Lower leg skin (tissue), 4 donors: ENCODE measurements at regions not wholly inside any gene's neighbourhood (a gene's known extent, or its start where the extent isn't known, plus 50 kb on each side); places are given as distances from the start of the nearest gene placed in this dataset.
A peak's percentile ranks its signal among the peaks of the same experiment; 100 is the strongest.

Experiments used
- DNase-seq, 2 donors: peaks; one replicate each; pipeline ENCODE4 v3.0.0-alpha.2; 2019; ENCODE audit warnings: low spot score in 2 of 2
- H3K4me3 ChIP-seq: fragments of 200-600 bp; sonication (generic); 2 replicates; pipeline ENCODE4 v1.5.1; 2017; ENCODE audit warnings: mild to moderate bottlenecking, low read depth; ENCODE audit not compliant: poor library complexity, severe bottlenecking
- CTCF ChIP-seq, 3 donors: fragments of 450-650 bp; IDR thresholded peaks; one replicate each; pipeline ENCODE4 v1.5.1; 2016; ENCODE audit warnings: antibody characterized with exemption in 3 of 3, mild to moderate bottlenecking in 3 of 3, moderate library complexity in 2 of 3
- POLR2A ChIP-seq, 2 donors: fragments of 450-650 bp; IDR thresholded peaks; one replicate each; pipeline ENCODE4 v1.6.1; 2016 to 2017; ENCODE audit warnings: antibody characterized with exemption in 2 of 2, mild to moderate bottlenecking in 1 of 2, moderate library complexity in 1 of 2
- WGBS, 2 donors: methylation state at CpG; one replicate each; pipeline ENCODE4 v1.1.5; 2018; 5-methylcytosine and 5-hydroxymethylcytosine counted together
- intact Hi-C: fragments of 100-400 bp; cut with DNase I; formaldehyde crosslinking; loops from one replicate; pipeline ENCODE4 v1.15.0; 2023; ENCODE audit warnings: low total_unique reads

DNA sequence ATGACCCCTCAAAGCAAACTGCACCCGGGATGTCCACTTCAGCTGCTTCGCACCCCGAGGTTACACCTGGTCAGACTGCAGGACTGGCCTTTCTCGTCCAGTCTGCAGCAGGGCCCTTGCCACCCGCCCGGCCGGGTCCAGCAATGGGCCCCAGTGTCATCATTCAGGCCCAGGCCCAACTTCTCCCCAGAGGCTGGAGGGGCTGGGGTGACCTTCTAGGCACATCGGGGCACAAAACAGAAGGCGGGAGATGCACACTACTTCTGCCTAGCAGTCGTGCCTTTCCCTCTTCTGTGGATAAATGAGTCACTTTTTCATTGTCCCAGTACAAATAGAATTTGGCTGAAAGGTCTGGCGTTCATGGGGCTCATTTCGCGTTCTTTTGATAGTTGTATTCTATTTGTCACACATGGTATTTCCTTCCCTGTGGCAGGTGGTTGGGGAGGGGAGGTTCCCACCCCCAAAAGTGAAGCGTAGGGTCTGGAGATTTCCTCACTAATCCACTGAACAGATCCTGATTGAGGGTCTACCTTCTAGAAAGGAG, 56.9 kb upstream of the ID2 start:
- TF ChIP-seq CTCF (IDR thresholded peaks at IDR 0.05) (no peak), POLR2A (IDR thresholded peaks at IDR 0.05) (no peak)
- no peak overlapping the region for H3K4me3 ChIP-seq
- WGBS, 2 donors = 85% methylated on average over 14 of the region's 14 CpGs
- intact Hi-C loops = no loop called here
- no peak for DNase-seq

GRCh38 chr2:8625399-8626300, 56.2 kb upstream of the ID2 start:
- no peak overlapping the region for H3K4me3 ChIP-seq
- DNase-seq = no peak
- TF ChIP-seq CTCF (IDR thresholded peaks at IDR 0.05) (no peak), POLR2A (IDR thresholded peaks at IDR 0.05) (no peak)
- 91 to 93% methylated on average over 20 to 24 of the region's 24 CpGs for WGBS, 2 donors
- intact Hi-C loops = no loop called here

DNA sequence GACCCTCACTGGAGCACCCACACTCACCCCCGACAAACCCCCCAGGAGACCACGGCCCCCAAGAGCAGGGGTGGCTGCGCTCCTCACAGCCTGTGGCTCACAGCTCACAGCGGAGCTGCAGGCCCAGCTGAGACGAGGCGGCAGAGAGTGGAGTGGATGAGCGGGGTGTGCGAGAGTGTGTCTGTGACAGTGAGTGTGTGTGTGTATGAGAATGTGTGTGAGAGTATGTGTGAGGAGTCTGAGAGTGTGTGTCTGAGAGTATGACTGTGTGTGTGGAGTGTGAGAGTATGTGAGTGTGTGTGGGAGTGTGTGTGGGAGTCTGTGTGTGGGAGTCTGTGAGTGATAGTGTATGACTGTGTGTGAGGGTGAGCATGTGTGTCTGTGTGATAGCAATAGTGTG, 55.3 kb upstream of the ID2 start:
- no peak overlapping the region for H3K4me3 ChIP-seq
- intact Hi-C loops = no loop called here
- DNase-seq = no peak
- TF ChIP-seq POLR2A (IDR thresholded peaks at IDR 0.05) (no peak), CTCF (IDR thresholded peaks at IDR 0.05) (peak in 1 of 3 donors; percentile 83)
- 93 to 94% methylated on average over 8 of the region's 8 CpGs for WGBS, 2 donors

GRCh38 chr2:8627019-8627691, 54.7 kb upstream of the ID2 start:
- intact Hi-C loops = no loop called here
- WGBS, 2 donors = 87 to 92% methylated on average over 20 of the region's 20 CpGs
- TF ChIP-seq POLR2A (IDR thresholded peaks at IDR 0.05) = no peak
- TF ChIP-seq CTCF (IDR thresholded peaks at IDR 0.05) = no peak
- DNase-seq = no peak
- H3K4me3 ChIP-seq = no peak overlapping the region

DNA sequence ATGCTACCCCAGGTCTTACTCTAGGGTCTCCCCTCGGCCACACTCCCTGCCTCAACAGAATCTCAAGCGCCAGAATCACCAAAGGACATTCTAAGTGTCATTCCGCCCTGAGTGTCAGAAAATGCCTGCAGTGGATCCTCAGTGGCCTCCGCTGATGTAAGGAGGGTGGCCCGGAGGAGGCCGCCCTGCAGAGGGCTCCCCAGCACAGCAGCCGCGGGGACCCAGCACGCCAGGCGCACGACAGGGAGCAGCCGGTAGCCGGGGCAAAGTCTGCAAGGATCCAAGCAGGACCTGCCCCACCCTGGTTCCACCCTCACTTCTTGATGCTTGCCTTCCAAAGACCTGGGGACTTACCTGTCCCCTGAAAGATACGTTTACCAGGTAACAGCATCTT, 54.2 kb upstream of the ID2 start:
- no peak for TF ChIP-seq CTCF (IDR thresholded peaks at IDR 0.05)
- TF ChIP-seq POLR2A (IDR thresholded peaks at IDR 0.05) = no peak
- DNase-seq = no peak
- WGBS, 2 donors = 85 to 87% methylated on average over 14 of the region's 14 CpGs
- intact Hi-C loops = no loop called here
- H3K4me3 ChIP-seq = no peak overlapping the region
